ENCODE measurements at regions not wholly inside any gene's neighbourhood (a gene's known extent, or its start where the extent isn't known, plus 50 kb on each side); places are given as distances from the start of the nearest gene placed in this dataset.

DNA sequence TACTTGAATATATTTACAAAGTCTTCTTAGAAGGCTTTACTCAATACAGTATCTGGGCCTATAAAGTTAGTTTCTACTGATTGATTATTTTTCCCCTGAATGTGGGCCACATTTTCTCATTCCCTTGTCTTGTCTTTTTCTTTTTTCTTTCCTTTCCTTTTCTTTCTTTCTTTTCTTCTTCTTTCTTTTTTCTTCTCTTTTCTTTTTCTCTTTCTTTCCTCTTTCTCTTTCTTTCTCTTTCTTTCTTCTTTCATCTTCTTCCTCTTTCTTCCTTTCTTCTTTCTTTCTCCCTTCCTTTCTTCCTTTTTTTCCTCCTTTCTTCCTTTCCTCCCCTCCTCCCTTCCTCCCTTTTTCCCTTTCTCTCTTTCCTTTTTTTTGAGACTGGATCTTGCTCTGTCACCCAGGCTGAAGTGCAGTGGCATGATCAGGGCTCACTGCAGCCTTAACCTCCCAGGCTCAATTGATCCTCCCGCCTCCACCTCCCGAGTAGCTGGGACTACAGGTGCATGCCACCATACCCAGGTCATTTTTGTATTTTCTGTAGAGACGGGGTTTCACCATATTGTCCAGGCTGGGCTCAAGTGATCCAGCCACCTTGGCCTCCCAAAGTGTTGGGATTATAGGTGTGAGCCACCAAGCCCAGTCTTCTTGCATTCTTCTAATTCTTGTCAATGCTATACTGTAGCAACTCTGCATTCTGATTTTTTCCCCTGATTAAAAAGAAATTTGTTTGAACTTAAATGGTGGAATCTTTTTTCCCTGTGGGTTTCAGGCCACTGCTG lies 133.1 kb upstream of the FBXO11 start:
- 92 to 100% methylated on average over 1 to 3 of the region's 3 CpGs for WGBS, 2 donors (ENCODE audit: low coverage in 1 of 2)
- Histone ChIP-seq H3K9me3 (peaks cover 0 to 10% (median 0%) of the 10 kb centered on the region in 3 donors), H3K27me3 (no peaks in the 10 kb centered on the region), H3K4me3 (no peak overlapping the region), H3K27ac (no peak overlapping the region), H3K36me3 (no peaks in the 10 kb centered on the region), H3K4me1 (no peaks in the 10 kb centered on the region)
- TF ChIP-seq POLR2AphosphoS5 (IDR thresholded peaks at IDR 0.05) (no peak), CTCF (IDR thresholded peaks at IDR 0.05) (no peak), POLR2A (IDR thresholded peaks at IDR 0.05) (no peak)
- no peak for ATAC-seq

DNA sequence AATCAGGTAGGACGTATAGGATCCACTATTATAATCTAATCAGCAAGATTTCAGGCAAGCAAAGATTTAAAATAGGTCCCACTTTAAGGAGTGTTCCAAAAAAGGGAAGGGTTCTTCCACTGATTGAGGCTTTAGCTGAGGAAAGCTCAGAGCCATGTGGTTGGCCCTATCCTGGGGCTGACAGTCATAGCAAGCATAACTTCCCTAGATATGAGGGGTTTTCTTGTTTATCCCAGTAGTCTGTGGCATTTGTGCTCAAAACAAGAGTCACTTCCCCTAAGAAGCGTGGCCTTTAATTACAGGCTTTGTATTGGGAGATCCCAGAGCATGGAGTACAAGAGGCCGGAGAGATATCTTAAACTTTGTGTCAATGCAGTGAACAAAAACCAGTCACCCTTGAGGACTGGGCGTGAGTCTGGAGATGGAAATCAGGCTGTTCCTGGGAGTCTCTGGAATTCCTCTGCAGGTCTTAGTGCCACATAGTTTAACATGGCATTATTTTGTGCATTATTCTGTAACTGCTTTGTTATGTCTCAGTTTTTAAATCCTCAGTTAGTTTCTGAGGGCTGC lies 136.9 kb upstream of the FBXO11 start:
- no peak for ATAC-seq
- WGBS, 2 donors (ENCODE audit: low coverage in 1 of 2) = 74 to 96% methylated on average over 3 to 4 of the region's 4 CpGs

DNA sequence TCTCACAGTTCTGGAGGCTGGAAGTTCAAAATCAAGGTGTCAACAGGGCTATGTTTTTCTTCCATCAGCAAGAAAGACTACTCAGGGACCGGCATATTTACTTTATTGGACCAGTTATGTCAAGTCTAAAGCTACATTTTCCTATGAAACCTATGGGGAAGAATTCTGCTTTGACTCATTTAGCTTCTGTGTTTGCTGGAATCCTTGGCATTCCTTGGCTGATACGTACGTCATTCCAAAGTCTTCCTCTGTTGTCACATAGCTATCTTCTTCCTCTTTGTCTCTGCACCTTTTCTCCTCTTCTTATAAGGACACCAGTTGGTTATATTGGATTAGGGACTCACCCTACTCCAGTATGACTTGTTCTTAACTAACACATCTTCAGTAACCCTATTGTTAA lies 137.4 kb upstream of the FBXO11 start:
- Histone ChIP-seq H3K27ac (no peak overlapping the region), H3K4me3 (no peak overlapping the region), H3K4me1 (no peaks in the 10 kb centered on the region), H3K27me3 (no peaks in the 10 kb centered on the region), H3K9me3 (no peaks in the 10 kb centered on the region), H3K36me3 (no peaks in the 10 kb centered on the region)
- WGBS, 2 donors (ENCODE audit: low coverage in 1 of 2) = 80 to 89% methylated on average over 1 to 3 of the region's 3 CpGs
- ATAC-seq = no peak
- TF ChIP-seq POLR2A (IDR thresholded peaks at IDR 0.05) (no peak), POLR2AphosphoS5 (IDR thresholded peaks at IDR 0.05) (no peak), EP300 (IDR thresholded peaks at IDR 0.05) (no peak), CTCF (IDR thresholded peaks at IDR 0.05) (no peak)

More for the DNA sequence above, 136.9 kb upstream of the FBXO11 start:
- Histone ChIP-seq H3K27ac (no peak overlapping the region), H3K4me3 (no peak overlapping the region), H3K36me3 (no peaks in the 10 kb centered on the region), H3K27me3 (no peaks in the 10 kb centered on the region), H3K9me3 (no peaks in the 10 kb centered on the region), H3K4me1 (no peaks in the 10 kb centered on the region)
- TF ChIP-seq EP300 (IDR thresholded peaks at IDR 0.05) (no peak), POLR2A (IDR thresholded peaks at IDR 0.05) (no peak), CTCF (IDR thresholded peaks at IDR 0.05) (no peak), POLR2AphosphoS5 (IDR thresholded peaks at IDR 0.05) (no peak)

- no peak for ATAC-seq
- WGBS, 2 donors (ENCODE audit: low coverage in 1 of 2) = 83 to 88% methylated on average over 1 of the region's 1 CpG
- no peak overlapping the region for H3K4me3 ChIP-seq
Observed at GRCh38 chr2:48045613-48046012, 139.3 kb upstream of the FBXO11 start.

More at GRCh38 chr2:48045613-48046012, 139.3 kb upstream of the FBXO11 start:
- Histone ChIP-seq H3K27me3 (no peaks in the 10 kb centered on the region), H3K36me3 (no peaks in the 10 kb centered on the region), H3K9me3 (no peaks in the 10 kb centered on the region), H3K4me1 (no peaks in the 10 kb centered on the region), H3K27ac (no peak overlapping the region)
- TF ChIP-seq POLR2AphosphoS5 (IDR thresholded peaks at IDR 0.05) (no peak), CTCF (IDR thresholded peaks at IDR 0.05) (no peak), POLR2A (IDR thresholded peaks at IDR 0.05) (no peak), EP300 (IDR thresholded peaks at IDR 0.05) (no peak)
